Spleen (tissue), 11 donors: ENCODE measurements at regions not wholly inside any gene's neighbourhood (a gene's known extent, or its start where the extent isn't known, plus 50 kb on each side); places are given as distances from the start of the nearest gene placed in this dataset.

Source experiments
- DNase-seq: peaks from one replicate; pipeline ENCODE4 v3.0.0-alpha.2; 2020
- H3K27ac ChIP-seq, 8 donors: fragments of 200-600 bp; sonication (generic) in 7 of 8; 1 replicate in 4 of 8; 2 replicates in 4 of 8; pipeline versions ENCODE4 v1.5.0 to v1.8.0; 2016 to 2021; ENCODE audit warnings: inconsistent platforms in 4 of 8, mild to moderate bottlenecking in 4 of 8, moderate library complexity in 1 of 8
- H3K27me3 ChIP-seq, 7 donors: fragments of 200-600 bp; sonication (generic) in 6 of 7; replicated peaks in 1 of 7; 1 replicate in 4 of 7; 2 replicates in 3 of 7; pipeline versions ENCODE4 v1.5.0 to v1.8.0; 2016 to 2021; ENCODE audit warnings: inconsistent platforms in 3 of 7, mild to moderate bottlenecking in 1 of 7
- H3K36me3 ChIP-seq, 6 donors: fragments of 200-600 bp; sonication (generic) in 5 of 6; 1 replicate in 4 of 6; 2 replicates in 2 of 6; pipeline versions ENCODE4 v1.5.0 to v1.8.0; 2016 to 2021; ENCODE audit warnings: inconsistent platforms in 2 of 6
- H3K4me1 ChIP-seq, 6 donors: fragments of 200-600 bp; sonication (generic) in 5 of 6; 1 replicate in 3 of 6; 2 replicates in 3 of 6; pipeline versions ENCODE4 v1.5.0 to v1.8.0; 2016 to 2021; ENCODE audit warnings: inconsistent platforms in 3 of 6
- H3K4me3 ChIP-seq, 8 donors: fragments of 200-600 bp; sonication (generic) in 7 of 8; 1 replicate in 4 of 8; 2 replicates in 4 of 8; pipeline versions ENCODE4 v1.5.0 to v1.8.0; 2016 to 2021; ENCODE audit warnings: inconsistent platforms in 4 of 8, mild to moderate bottlenecking in 4 of 8, moderate library complexity in 2 of 8
- H3K9me3 ChIP-seq, 8 donors: fragments of 200-600 bp; sonication (generic) in 7 of 8; 1 replicate in 4 of 8; 2 replicates in 4 of 8; pipeline versions ENCODE4 v1.5.0 to v1.8.0; 2016 to 2021; ENCODE audit warnings: inconsistent platforms in 4 of 8
- CTCF ChIP-seq, 11 experiments: fragments of 200-600 bp in 7 of 11; fragments of 450-650 bp in 4 of 11; sonication (generic) in 4 of 11; IDR thresholded peaks in 8 of 11; conservative IDR thresholded peaks in 3 of 11; 1 replicate in 7 of 11; 2 replicates in 4 of 11; pipeline versions ENCODE4 v1.4.0 to v1.8.0; 2016 to 2021; ENCODE audit warnings: antibody characterized with exemption in 11 of 11, inconsistent platforms in 4 of 11, mild to moderate bottlenecking in 1 of 11
- POLR2A ChIP-seq, 3 donors: fragments of 450-650 bp; IDR thresholded peaks; one replicate each; pipeline ENCODE4 v1.5.1; 2017; ENCODE audit warnings: antibody characterized with exemption in 3 of 3, mild to moderate bottlenecking in 1 of 3
- POLR2AphosphoS5 ChIP-seq, 3 donors: sonication (generic); formaldehyde crosslinking; IDR thresholded peaks; one replicate each; pipeline ENCODE4 v1.5.1; 2017; ENCODE audit warnings: antibody characterized with exemption in 3 of 3
- WGBS, 5 donors: extraction: QIAGEN DNeasy Blood & Tissue Kit in 3 of 5; methylation state at CpG; one replicate each; pipeline versions ENCODE4 v1.1.5 to v1.1.7; 2013 to 2018; 5-methylcytosine and 5-hydroxymethylcytosine counted together
- intact Hi-C: fragments of 100-400 bp; cut with DNase I; formaldehyde crosslinking; loops from one replicate; pipeline ENCODE4 v1.15.0; 2023; ENCODE audit warnings: low total_unique reads
- small RNA-seq, 4 donors: library from RNA; depleted of rRNA; stranded (forward); fragments of <200 nt; gene quantifications; one replicate each; pipeline ENCODE3, GENCODE V24; 2016
- donor health status: healthy with polysubstance abuse.
- donor health status: DM: no; HTN: no; CAD: no; lungs with moderate emphysema.
- donor health status: DM: no; HTN: no; CAD: no.
- donor health status: Bipolar disorder and iron deficiency.
- donor health status: healthy.
- donor health status: DM: no; HTN: no; CAD: no.
- donor health status: DM: yes; HTN: yes; CAD: no.

- H3K4me3 ChIP-seq, result no peak overlapping the region
- H3K9me3 ChIP-seq, result no peaks in the 10 kb centered on the region
- H3K27me3 ChIP-seq, result no peaks in the 10 kb centered on the region
- intact Hi-C loops, result no loop called here
- no peak for DNase-seq
- TF ChIP-seq POLR2AphosphoS5 (IDR thresholded peaks at IDR 0.05) (no peak), POLR2A (IDR thresholded peaks at IDR 0.05) (no peak)
- 89 to 96% (median 90%) methylated on average over 4 of the region's 4 CpGs for WGBS, 5 donors
- H3K36me3 ChIP-seq, result no peaks in the 10 kb centered on the region
- H3K27ac ChIP-seq, result no peak overlapping the region
- no peaks in the 10 kb centered on the region for H3K4me1 ChIP-seq
These were observed 67.9 kb upstream of the HMGN3 start for GRCh38 chr6:79302341-79302740.

GRCh38 chr6:79301290-79301689, 66.8 kb upstream of the HMGN3 start:
- Histone ChIP-seq H3K9me3 (no peaks in the 10 kb centered on the region), H3K4me1 (no peaks in the 10 kb centered on the region), H3K27ac (no peak overlapping the region), H3K36me3 (no peaks in the 10 kb centered on the region), H3K27me3 (no peaks in the 10 kb centered on the region), H3K4me3 (no peak overlapping the region)
- TF ChIP-seq POLR2A (IDR thresholded peaks at IDR 0.05) (no peak), POLR2AphosphoS5 (IDR thresholded peaks at IDR 0.05) (no peak), CTCF (IDR thresholded peaks at IDR 0.05 in 8 of 11, conservative IDR thresholded peaks at IDR 0.05 in 3 of 11) (no peak)
- DNase-seq, result no peak
- intact Hi-C loops, result no loop called here

GRCh38 chr6:79296211-79296610, 61.7 kb upstream of the HMGN3 start:
- no peaks in the 10 kb centered on the region for H3K36me3 ChIP-seq
- intact Hi-C loops, result no loop called here
- TF ChIP-seq POLR2A (IDR thresholded peaks at IDR 0.05), result no peak
- no peak for TF ChIP-seq POLR2AphosphoS5 (IDR thresholded peaks at IDR 0.05)
- TF ChIP-seq CTCF (IDR thresholded peaks at IDR 0.05 in 8 of 11, conservative IDR thresholded peaks at IDR 0.05 in 3 of 11), result no peak
- no peak overlapping the region for H3K27ac ChIP-seq
- H3K9me3 ChIP-seq, result no peaks in the 10 kb centered on the region
- H3K4me1 ChIP-seq, result no peaks in the 10 kb centered on the region
- H3K27me3 ChIP-seq, result no peaks in the 10 kb centered on the region
- no peak overlapping the region for H3K4me3 ChIP-seq
- DNase-seq, result no peak
- 71 to 91% (median 85%) methylated on average over 1 of the region's 1 CpG for WGBS, 5 donors

Small RNA genes lying in the stretch of these regions (small RNA-seq; reads per million reads assigned to genes)
- 0 reads per million in 4 donors for gene AL078601.1
- gene RF00019, result 0 reads per million in 4 donors
